ENCODE measurements at regions not wholly inside any gene's neighbourhood (a gene's known extent, or its start where the extent isn't known, plus 50 kb on each side); places are given as distances from the start of the nearest gene placed in this dataset.

DNA sequence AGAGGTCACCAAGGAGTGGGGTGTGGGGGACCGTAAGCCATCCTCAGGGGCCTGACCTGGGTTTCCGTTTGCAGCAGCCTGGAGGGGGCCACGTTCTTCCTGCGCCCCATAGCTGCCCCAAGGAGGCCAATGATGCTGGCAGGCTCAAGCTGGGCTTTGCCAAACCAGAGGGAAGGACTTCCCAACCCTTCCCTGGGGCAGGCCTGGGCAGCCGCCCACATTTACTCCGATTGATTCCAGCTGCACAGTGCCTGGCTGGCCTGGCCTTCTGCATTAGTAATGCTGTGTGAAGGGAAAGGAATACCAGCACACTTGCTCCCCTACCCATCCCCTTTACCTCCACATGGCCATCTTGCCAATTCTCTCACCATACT lies 360.6 kb upstream of the SLC14A2 start:
- DNase-seq (ENCODE audit: extremely low read depth, low read depth), result no peak

DNA sequence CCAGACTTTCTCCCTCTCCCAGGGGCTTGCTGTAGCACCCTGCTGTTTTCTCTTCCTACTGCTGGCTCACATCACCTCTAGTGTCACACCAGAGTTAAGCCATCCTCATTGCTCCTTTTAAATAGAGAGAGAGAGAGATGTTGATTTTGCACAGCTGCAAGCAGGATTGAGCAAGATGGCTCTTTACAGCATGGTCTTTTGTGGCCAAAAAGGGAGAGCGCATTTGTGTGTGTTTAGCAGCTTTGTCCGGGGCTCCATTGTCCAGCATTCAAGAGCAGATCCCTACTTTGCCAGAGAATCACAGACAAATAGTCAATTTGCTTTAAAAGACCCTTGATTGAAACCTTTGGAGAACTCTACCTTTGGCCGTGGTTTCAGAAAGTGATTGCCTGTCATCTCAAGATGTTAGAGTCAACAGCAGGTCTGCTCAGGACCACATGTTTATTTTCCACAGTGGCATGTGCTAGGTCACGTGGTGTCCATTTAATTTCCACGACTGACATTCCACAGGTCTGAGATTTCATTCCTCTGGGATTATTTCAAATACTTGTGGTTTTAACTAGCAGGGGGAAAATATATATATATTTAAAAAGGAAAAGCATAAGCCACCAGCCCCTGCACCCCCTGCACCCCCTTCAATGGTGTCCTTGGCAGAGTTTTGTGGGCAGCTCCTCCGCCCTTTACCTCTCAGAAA lies 359.9 kb upstream of the SLC14A2 start:
- DNase-seq (ENCODE audit: extremely low read depth, low read depth), result no peak

DNA sequence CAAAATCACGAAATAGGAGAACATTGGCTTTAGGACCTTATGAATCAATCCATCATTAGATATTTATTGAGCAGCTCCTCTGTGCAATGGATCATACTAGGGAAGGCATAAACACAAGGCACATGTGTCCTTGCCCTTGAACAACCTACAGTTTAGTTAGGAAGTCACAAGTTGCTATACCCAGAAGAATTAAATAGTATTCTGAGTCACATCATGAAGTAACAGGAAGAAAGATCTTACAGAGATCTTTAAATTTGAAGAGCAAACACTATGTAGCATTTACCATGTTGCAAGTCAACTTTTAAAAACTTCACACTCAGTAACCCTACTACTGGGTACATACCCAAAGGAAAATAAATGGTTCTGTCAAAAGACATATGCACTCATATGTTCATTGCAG lies 355.2 kb upstream of the SLC14A2 start:
- no peak for DNase-seq (ENCODE audit: extremely low read depth, low read depth)

DNA sequence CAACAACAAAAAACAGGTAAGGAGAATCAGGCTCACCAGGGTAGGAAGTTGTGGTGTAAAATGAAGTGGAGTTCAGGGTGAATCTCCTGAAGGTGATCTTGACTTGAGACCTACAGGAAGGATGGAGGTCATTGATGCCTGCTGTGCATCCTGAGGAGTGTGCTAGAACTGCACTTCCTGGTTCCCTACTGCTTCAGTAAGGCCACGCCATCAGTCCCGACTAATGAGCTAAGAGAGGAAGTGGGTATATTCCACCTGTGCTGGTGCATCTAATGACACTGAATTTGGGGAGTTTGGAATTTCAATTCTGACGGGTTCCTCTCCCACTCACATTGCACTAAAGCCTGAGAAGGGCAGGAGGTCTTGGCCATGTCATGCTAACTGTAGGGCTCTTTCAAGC lies 349.3 kb upstream of the SLC14A2 start:
- DNase-seq (ENCODE audit: extremely low read depth, low read depth), result no peak

DNA sequence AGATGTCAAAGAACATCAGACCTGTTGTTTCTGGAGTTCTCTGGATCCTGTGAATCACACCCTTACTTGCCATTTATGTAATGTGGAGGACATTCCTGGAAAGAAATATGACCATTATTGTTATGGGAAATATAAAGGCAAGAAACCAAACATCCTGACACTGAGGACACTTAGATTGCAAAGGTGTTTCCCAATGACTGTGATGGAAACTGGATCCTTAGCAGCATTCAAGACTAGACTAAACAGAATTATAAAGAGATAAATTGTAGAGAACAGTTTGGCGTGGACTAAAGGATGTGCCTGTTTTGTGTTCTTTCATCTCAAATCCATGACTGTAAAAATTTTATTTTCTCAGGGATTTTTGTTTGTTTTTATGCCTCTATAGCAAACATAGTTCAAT lies 347.7 kb upstream of the SLC14A2 start:
- DNase-seq (ENCODE audit: extremely low read depth, low read depth), result no peak

DNA sequence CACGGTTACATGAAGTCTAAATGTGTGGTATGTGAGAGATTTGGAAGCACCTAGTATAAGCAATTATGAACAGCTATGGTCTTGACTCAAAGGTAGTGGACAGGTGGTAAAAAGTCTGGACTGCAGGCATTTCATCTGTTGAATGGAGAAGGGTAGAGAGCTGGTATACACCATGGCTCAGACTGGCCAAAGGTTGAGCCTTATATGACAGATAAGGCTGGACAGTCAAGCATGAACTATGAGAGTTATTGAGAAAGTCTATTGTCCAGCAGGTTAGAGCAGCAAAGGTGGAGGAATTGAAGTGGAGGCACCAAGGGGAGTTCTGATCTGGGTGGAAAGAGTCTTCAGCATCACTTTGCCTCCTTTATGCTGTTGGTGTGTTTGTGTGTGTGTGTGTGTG lies 346.7 kb upstream of the SLC14A2 start:
- DNase-seq (ENCODE audit: extremely low read depth, low read depth), result no peak

DNA sequence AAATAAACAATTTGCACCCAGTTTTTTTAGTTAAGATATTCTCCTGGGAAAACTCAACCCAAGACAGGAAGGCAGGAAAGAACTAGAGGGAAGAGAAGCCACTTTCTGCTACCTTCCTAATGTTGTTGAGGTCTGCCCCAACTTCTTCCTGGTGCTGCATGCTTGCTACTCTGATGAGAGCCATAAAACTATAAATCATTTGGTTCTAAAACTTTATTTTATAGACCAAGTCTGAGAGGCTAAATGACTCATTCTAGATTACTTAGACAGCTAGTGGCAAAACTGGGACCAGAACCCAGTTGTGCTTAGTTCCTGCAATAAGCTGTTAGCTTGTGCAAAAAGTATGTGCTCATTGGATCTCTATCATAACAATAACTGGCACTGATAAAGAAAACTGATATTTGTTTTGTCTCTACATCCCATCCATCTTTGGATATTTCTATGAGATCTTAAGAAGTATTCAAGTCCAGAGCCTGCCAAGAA lies 344.9 kb upstream of the SLC14A2 start:
- no peak for DNase-seq (ENCODE audit: extremely low read depth, low read depth)

DNA sequence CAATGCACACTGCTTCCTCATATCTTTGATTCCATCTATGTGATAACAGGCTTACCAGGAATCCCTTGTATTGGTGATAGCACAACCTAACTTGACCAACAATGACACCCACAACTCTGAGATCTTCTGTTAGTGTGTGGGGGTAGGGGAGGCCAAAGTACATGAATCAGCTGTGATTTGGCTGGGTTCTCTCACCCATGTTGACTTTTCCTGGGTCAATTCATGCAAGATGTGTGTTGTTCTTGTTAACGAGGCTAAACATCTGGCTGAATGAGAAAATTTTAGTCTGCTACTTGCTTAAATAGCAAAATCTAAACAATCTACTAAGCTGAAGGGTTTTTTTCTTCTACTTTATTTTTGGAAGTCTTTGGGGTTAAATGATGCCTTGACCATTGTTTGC lies 341.2 kb upstream of the SLC14A2 start:
- DNase-seq (ENCODE audit: extremely low read depth, low read depth), result no peak

DNA sequence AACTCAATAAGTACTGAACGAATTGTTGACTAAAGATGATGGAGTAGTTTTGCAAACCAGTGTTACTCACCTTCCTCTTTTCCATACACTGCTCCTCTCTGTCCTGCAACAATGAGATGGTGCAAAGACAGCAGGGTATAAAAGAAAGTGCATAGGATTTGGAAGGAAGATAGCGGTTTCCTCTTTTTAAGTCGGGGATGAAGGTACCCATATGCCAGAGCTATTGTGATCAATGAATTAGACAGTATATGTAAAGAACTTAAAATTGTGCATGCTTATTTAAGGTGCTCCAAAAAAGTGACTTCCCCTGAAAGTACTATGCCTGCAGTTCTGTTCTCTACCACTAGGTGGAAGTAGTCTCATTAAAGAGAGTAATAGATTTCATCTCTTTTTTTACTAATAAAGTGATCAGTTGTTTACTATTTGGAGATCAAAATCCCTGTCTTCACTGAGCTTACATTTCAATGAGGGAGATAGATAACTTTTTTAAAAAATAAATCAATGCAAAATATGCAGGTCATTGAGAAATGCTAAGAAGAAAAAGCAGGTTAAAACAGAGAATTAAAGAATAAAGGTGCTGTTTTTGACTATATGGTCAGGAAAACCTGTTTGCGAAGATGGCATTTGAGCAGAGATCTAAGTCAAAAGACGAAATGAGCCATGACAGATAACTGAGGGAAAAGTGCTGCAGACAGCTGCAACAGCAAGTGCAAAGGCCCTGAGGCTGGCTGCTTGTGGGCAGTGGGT lies 339.7 kb upstream of the SLC14A2 start:
- peak; percentile 6 for DNase-seq (ENCODE audit: extremely low read depth, low read depth)

DNA sequence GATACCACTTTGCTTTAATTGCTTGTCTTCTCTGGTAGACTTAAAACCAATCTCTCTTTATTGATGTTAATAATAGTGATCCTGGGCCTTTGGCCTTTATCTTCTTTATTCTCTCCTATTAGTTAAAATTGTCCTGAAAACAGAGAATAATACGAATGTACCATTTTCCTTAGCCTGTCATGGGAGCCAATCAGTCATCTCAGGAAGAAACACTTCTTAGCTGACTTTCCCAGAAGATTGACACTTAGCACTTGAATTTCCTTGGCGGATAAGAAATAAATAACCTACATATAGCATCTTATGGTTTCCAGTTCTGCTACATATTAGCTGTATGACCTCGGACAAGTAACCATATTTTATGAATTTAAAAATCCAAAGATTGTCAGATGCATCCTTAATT lies 338.4 kb upstream of the SLC14A2 start:
- no peak for DNase-seq (ENCODE audit: extremely low read depth, low read depth)

DNA sequence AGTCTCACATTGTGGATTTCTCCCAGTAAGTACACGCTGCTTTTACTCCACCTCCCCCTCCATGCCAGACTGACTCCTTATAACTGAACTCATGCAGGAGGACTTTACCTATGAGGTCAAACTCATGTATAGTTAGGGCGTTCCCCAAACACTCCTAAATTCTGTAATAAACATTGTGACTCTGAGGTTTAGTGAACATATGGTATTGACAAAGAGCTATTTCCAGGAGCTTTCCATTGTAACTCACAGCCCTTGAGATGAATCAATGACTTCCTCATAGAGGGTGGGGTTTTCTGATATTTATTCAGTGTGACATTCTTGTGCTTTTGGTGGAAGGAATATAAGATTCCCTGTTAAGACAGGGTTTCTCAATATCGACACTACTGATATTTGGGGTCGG lies 337.4 kb upstream of the SLC14A2 start:
- no peak for DNase-seq (ENCODE audit: extremely low read depth, low read depth)

DNA sequence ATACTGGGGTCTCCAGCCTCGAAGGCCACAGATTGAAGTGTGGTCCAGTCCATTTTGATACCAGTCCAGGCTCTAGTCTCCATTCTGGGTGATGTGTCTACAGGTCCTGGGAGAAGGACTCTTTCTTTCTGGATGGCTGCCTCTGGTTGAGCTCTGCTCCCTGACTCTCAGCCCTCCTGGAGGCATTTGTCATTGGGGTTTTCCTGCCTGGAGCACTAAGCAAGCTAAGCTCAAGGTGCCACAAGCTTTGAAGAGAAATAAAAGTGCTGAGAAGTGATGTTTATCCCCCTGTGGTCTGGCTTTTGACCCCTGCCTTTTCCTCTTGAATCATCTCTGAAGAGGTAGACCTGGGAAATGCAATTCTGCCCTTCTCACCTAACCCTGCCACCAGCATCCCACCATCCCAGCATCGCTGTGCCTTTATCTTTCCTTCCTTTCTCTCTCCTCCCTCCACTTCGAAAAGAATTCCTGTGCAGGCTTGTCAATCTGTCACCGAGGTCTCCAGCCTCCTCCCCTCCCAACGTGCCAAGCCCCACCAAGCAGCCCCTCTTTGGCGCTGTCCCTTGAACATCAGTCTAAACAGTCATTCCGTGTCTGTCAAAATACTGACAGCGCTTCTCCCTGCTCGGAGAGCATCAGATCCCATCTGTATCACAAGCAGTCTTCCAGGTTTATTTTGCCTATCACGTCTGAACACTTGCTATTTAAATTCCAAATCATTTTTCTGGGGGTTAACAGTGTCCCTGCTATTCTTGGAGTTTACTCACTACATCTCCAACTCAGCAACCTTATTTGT lies 334.6 kb upstream of the SLC14A2 start:
- DNase-seq (ENCODE audit: extremely low read depth, low read depth), result no peak

DNA sequence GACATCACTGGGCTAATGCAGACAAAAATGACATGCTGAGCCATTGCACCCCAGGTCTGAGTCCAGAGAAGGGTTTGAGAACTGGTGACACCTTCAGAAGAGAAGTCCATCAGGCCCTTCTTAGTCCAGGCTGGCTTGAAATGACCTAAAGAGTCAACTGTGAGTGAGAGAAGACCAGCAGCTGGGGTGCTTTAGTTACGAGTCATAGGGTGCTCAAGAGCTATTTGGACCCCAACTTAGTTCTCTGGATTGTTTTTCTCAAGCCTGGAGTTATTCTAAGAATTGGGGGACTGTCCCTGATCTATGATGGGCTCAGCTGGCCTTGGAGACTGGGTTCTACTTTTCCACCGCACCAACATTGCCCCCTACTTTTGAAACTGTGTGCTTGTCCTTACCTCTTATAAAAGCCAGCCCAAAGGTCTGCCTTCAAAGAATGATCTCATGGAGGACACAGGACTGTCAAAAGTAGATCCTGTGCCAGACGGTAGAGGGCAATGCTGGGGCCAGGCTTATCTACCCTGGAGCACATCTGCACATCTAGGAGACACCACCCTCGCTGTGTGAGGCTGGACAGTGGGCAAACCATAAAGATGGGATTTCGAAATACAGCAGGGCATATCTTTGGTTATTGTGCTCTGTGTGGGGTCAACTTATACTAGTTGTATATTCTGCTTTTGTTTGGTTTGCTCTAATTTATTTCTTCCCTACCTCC lies 333.0 kb upstream of the SLC14A2 start:
- DNase-seq (ENCODE audit: extremely low read depth, low read depth), result no peak

DNA sequence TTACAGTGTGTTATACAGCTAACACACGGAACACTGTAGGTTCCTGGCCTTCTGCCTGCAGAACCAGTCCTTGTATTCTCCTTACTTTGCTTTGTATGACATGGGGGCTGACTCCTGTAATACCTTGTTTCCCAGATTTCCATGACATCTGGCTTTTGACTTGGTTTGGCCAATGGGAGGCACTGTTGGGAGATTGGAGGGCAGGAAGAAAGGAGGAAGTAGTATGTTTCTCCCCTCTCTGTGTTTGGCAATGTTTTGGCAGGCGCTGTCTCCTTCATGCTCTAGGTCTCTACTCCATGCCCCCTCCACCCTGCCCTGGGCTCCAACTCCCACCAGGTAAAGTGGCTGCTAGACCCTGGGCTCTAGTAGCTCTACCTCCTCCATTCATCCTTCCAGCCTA lies 331.1 kb upstream of the SLC14A2 start:
- no peak for DNase-seq (ENCODE audit: extremely low read depth, low read depth)

DNA sequence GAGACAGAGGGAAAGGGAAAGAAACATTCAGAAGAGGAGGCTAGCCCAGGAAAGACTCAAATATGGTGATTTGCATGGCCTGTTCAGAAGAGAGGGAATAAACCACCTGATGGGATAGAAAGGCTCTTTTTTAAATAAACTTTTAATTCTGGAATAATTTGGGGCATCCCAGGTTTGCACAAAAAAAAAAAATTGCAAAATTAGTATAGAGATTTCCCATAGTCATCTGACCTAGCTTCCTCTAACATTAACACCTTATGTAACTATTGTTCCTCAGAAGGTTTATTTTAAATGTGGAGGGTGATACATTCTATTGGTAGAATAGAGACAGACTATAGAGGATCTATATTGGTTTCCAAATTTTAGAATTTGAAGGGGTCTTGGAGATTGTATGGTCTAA lies 330.4 kb upstream of the SLC14A2 start:
- DNase-seq (ENCODE audit: extremely low read depth, low read depth), result no peak

DNA sequence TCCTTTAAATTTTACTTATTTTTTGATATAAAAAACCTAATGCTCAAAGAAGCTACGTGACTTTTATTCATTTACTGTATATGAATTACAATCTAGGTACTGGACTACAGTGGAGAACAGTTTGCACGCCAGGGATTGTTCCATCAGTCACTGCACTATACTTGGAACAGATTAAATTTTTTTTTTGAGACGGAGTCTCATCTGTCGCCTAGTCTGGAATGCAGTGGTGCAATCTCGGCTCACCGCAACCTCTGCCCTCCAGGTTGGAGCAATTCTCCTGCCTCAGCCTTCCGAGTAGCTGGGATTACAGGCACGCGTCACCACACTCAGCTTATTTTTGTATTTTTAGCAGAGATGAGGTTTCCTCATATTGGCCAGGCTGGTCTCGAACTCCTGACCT lies 330.0 kb upstream of the SLC14A2 start:
- no peak for DNase-seq (ENCODE audit: extremely low read depth, low read depth)

DNA sequence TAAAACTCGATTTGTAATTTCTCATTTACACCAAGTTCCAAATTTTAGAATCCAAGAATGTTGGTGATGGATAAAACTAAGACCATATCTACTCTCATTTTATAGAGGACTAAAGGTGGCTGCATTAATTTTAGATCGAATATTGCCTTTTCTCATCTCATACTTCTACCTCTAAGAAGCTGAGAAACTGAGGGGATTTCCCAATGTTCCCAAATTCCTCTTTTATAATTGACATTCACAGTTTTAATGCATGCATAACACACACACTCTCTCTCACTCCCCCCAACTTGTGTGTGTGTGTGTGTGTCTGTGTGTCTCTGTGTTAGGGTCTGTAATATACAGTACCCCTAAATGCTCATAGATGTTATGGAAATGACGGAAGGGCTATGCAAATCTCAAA lies 328.8 kb upstream of the SLC14A2 start:
- DNase-seq (ENCODE audit: extremely low read depth, low read depth), result no peak

DNA sequence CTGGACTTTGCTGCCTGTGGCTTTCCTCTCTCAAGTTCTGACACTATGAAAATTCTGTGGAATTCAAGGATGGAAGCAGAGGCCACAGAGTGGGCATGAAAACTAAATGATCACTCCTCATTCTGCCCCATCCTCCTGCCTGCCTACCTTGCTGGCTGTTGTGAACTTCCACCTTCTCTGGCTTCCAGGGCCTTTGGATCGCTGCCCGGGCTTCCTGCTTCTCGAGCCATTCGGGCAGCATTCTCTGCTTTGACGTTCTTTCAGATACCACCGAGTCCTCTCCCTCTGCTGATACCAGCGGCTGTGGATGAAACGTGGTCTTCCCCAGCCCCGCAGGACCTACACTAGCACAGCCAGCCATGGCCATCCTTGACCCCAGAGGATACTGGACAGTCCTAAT lies 327.7 kb upstream of the SLC14A2 start:
- DNase-seq (ENCODE audit: extremely low read depth, low read depth), result no peak

DNA sequence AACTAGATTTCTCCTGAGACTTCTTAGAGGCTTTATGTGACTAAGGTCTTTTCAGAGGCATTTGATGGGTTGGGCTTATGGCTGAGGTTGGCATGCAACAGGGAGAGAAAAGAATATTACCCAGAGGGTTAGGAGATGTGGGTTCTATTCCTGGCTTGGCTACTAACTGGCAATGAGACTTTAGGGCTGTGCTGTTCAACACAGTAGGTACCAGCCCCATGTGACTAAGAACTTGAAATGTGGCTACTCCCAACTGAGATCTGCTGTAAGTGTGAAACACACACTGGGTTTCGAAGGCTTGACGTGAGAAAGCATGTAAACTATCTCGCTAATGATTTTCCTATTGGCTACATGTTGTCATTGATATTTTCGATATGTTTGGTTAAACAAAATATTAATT lies 324.9 kb upstream of the SLC14A2 start:
- no peak for DNase-seq (ENCODE audit: extremely low read depth, low read depth)

DNA sequence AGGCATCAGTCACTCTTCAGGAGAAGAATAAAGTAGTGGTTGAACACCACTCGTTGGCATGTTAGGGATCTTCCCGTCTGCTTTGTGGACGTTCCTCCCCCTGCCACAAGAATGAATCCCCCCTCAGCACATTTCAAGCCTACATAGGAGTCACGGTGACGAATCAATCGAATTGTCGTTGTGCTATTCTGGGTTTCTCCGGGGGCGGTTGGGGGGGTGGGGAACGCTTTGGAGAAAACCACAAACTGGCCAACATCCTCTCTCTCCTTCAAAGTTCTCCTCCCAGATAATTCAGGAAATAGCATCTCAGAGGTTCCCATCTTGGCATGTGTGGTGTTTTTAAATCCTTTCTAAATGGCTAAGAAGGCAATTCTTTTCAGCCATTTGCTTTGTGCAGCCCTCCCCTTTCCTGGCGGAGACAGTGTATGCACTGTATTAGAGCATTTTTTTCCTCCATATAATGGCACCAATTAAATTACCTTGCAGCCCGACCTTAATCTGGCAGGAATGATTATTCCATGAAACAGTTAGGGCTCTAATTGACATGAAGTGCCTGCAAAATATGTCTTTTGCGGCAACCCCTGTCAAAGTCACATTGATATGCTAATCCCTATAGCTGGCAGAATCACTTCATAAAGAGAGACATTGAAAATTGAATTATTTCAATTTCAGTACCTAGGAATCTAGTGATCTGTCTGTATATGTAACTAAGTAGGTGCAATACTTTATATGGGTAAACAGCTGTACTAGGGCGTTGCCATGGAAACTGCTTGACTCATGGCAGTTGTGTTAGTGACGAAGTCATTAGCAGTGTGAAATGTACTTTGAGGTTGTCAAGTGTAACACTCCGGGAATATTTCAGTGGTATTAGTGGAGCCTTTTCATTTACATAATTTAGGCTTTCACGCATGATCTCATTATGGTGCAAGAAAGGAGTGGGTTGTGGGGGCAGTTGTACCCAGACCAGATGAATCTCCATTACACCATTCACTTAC lies 323.4 kb upstream of the SLC14A2 start:
- DNase-seq (ENCODE audit: extremely low read depth, low read depth), result no peak
